ENCODE measurements at regions not wholly inside any gene's neighbourhood (a gene's known extent, or its start where the extent isn't known, plus 50 kb on each side); places are given as distances from the start of the nearest gene placed in this dataset.
"Not testable (repeated sequence)": the region's sequence is repeated elsewhere in the genome, so short reads cannot be mapped to it uniquely, and the experiment has no call there.

DNA sequence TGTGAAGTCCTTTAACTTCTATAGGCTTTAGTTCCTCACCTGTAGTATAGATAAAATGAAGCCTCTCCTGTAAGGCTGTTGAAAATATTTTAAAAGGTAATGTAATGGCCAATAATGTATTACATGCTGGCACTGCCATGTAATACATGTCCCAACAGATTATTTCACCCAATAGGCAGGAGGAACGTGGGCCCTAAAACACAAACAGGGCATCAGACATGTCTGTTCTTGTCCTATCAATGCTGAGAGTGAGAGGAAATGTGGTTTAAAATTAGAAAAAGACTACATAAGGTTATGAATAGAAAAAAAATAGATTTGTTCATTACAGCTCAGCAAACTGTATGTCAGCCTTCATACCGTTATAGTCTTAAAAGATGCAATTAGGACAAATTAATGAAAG, 492.7 kb upstream of the DDX18 start:
- Histone ChIP-seq H3K4me1 (no peaks in the 10 kb centered on the region), H3K9me3 (no peaks in the 10 kb centered on the region), H3K4me3 (no peak overlapping the region), H3K36me3 (no peaks in the 10 kb centered on the region), H3K27me3 (no peaks in the 10 kb centered on the region), H3K27ac (no peak overlapping the region)
- DNase-seq (ENCODE audit: low spot score in 2 of 2): no peak
- intact Hi-C loops (cut with DNase I; ENCODE audit: low total_unique reads): no loop called here
- TF ChIP-seq POLR2AphosphoS5 (IDR thresholded peaks at IDR 0.05): no peak
- no peak for TF ChIP-seq POLR2A (IDR thresholded peaks at IDR 0.05)
- TF ChIP-seq, protein P1, sequence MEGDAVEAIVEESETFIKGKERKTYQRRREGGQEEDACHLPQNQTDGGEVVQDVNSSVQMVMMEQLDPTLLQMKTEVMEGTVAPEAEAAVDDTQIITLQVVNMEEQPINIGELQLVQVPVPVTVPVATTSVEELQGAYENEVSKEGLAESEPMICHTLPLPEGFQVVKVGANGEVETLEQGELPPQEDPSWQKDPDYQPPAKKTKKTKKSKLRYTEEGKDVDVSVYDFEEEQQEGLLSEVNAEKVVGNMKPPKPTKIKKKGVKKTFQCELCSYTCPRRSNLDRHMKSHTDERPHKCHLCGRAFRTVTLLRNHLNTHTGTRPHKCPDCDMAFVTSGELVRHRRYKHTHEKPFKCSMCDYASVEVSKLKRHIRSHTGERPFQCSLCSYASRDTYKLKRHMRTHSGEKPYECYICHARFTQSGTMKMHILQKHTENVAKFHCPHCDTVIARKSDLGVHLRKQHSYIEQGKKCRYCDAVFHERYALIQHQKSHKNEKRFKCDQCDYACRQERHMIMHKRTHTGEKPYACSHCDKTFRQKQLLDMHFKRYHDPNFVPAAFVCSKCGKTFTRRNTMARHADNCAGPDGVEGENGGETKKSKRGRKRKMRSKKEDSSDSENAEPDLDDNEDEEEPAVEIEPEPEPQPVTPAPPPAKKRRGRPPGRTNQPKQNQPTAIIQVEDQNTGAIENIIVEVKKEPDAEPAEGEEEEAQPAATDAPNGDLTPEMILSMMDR (IDR thresholded peaks at IDR 0.05): no peak

DNA sequence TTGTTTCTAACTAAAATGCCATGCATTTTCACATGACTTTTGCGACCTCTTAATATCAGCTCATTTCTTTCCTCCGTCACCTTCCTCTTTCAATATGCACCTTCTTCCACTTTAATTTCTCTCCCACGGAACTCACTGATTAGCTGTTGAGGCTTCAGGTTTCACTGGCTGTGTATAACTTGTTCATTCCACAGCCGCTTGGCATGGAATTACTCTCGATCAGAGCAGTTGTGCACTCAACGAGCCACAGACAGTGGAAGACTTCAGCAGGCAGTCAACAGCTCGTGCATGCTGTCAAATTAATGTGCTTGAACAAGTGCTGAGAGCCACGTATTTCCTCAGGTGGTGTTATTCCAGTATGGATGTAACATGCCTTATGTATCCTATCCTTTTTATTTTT, 491.2 kb upstream of the DDX18 start:
- Histone ChIP-seq H3K4me1 (no peaks in the 10 kb centered on the region), H3K27me3 (no peaks in the 10 kb centered on the region), H3K9me3 (no peaks in the 10 kb centered on the region), H3K36me3 (no peaks in the 10 kb centered on the region), H3K4me3 (no peak overlapping the region), H3K27ac (no peak overlapping the region)
- intact Hi-C loops (cut with DNase I; ENCODE audit: low total_unique reads): no loop called here
- TF ChIP-seq, protein P1 (IDR thresholded peaks at IDR 0.05): no peak
- DNase-seq (ENCODE audit: low spot score in 2 of 2): no peak

DNA sequence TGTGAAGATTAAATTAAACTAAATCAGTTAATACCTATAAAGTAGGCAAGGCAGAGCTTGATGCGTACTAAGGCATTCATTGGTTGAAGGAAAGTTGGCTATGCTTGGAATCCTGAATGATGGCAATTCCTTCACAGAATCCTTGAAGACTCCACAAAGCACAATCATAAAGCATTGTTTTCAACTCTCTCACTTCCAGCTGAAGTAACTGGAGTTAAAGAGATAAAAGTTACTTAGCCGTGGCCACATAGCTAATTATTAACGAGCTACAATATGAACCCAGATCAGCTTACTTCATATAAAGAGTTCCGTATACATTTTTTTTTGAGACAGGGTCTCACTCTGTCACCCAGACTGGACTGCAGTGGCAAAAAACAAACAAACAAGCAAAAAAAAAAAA, 483.9 kb upstream of the DDX18 start:
- no peak for TF ChIP-seq POLR2A (IDR thresholded peaks at IDR 0.05)
- TF ChIP-seq, protein P1 (IDR thresholded peaks at IDR 0.05): no peak
- no peak for TF ChIP-seq POLR2AphosphoS5 (IDR thresholded peaks at IDR 0.05)
- no peak for DNase-seq (ENCODE audit: low spot score in 2 of 2)
- H3K9me3 ChIP-seq: no peaks in the 10 kb centered on the region
- no peaks in the 10 kb centered on the region for H3K36me3 ChIP-seq
- no peaks in the 10 kb centered on the region for H3K27me3 ChIP-seq
- H3K4me3 ChIP-seq: no peak overlapping the region
- intact Hi-C loops (cut with DNase I; ENCODE audit: low total_unique reads): no loop called here
- no peak overlapping the region for H3K27ac ChIP-seq
- no peaks in the 10 kb centered on the region for H3K4me1 ChIP-seq

DNA sequence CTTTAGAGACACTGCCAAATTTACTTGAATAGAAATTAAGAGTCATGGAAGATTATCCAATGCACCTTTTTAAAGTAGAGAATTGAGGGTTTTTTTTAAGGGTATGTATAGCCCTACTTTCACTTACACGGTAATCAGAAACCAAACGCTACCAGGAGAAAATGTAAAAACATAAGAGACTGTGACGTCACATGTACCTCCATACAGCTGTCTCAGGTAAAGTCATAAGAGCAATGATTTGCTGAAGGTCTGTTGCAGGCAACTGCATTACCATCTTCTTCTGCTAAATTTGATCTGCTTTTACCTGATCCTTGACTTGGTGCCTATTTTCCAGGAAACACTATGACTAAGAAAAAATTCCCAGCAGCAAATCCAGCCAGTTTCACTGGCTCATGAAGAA, 478.5 kb upstream of the DDX18 start:
- TF ChIP-seq POLR2AphosphoS5 (IDR thresholded peaks at IDR 0.05): no peak
- no peak for DNase-seq (ENCODE audit: low spot score in 2 of 2)
- intact Hi-C loops (cut with DNase I; ENCODE audit: low total_unique reads): no loop called here
- no peak overlapping the region for H3K4me3 ChIP-seq
- H3K27me3 ChIP-seq: no peaks in the 10 kb centered on the region
- no peaks in the 10 kb centered on the region for H3K36me3 ChIP-seq
- no peak overlapping the region for H3K27ac ChIP-seq
- H3K9me3 ChIP-seq: no peaks in the 10 kb centered on the region
- H3K4me1 ChIP-seq: no peaks in the 10 kb centered on the region

DNA sequence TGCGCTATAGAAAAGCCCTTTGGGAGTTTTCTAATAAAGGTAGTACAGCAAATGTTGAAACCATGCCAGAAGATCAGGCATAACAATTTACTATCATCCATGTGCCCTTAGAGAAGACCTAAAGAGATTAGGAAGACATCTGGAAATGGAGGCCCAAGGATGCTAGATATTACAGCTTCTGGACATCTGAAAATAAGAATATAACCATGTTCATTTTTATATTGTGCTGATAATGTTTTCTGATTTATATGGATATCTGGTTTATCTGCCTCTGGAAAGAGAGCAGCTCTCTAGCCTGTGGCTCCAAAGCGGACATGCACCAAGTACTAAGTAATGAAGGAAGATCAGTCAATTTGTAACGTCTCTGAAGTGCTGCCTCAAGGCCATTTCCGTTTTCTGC, 478.0 kb upstream of the DDX18 start:
- intact Hi-C loops (cut with DNase I; ENCODE audit: low total_unique reads): no loop called here
- Histone ChIP-seq H3K27ac (no peak overlapping the region), H3K36me3 (no peaks in the 10 kb centered on the region), H3K4me1 (no peaks in the 10 kb centered on the region), H3K4me3 (no peak overlapping the region), H3K27me3 (no peaks in the 10 kb centered on the region), H3K9me3 (no peaks in the 10 kb centered on the region)
- no peak for DNase-seq (ENCODE audit: low spot score in 2 of 2)
- no peak for TF ChIP-seq POLR2AphosphoS5 (IDR thresholded peaks at IDR 0.05)
- TF ChIP-seq, protein P1 (IDR thresholded peaks at IDR 0.05): no peak
- TF ChIP-seq POLR2A (IDR thresholded peaks at IDR 0.05): no peak

DNA sequence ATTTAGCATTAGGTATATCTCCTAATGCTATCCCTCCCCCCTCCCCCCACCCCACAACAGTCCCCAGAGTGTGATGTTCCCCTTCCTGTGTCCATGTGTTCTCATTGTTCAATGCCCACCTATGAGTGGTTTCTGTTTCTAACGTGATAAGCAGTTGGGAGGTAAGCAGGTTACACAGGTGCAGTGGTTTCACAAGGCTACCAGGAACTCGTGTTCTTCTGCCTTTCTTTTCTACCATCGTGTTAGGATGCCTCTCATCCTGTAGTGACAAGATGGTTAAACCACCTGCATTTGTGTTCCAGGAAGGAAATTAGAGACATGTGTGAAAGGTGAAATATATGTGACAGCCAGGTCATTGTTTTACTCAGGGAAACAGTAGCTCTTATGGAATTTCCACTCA, 476.5 kb upstream of the DDX18 start:
- intact Hi-C loops (cut with DNase I; ENCODE audit: low total_unique reads); H3K4me1 ChIP-seq; H3K27ac ChIP-seq; H3K36me3 ChIP-seq; H3K4me3 ChIP-seq; H3K27me3 ChIP-seq; DNase-seq (ENCODE audit: low spot score in 2 of 2); H3K9me3 ChIP-seq: not testable (repeated sequence)
